RWPE1 (cell line): ENCODE measurements at regions not wholly inside any gene's neighbourhood (a gene's known extent, or its start where the extent isn't known, plus 50 kb on each side); places are given as distances from the start of the nearest gene placed in this dataset.

Source experiments
- CTCF ChIA-PET: fragments of 350-600 bp; sonication (Branson Sonifier 250); formaldehyde crosslinking; extraction: SDS; loops from one replicate; lab custom pipeline; 2021; lab: Yijun Ruan, JAX
- POLR2A ChIA-PET: fragments of 400-600 bp; formaldehyde crosslinking; extraction: SDS; loops from one replicate; lab custom pipeline; 2020; ENCODE audit warnings: antibody characterized with exemption; ENCODE audit not compliant: low non-redundant PET; lab: Yijun Ruan, JAX
- DNase-seq: peaks from one replicate; pipeline ENCODE4 v3.0.0; 2012; ENCODE audit warnings: low spot score
- H3K27ac ChIP-seq: fragments of 450-650 bp; 2 replicates; pipeline ENCODE4 v1.5.1; 2017
- CTCF ChIP-seq: fragments of 450-650 bp; conservative IDR thresholded peaks from 2 replicates; pipeline ENCODE4 v1.5.1; 2017; ENCODE audit warnings: low read depth, mild to moderate bottlenecking

GRCh38 chr2:82230406-82230805 is 1925.9 kb upstream of the LRRTM1 start:
- ChIA-PET CTCF (no interaction called here), POLR2A (no interaction called here)
- no peak for TF ChIP-seq CTCF
- no peak overlapping the region for H3K27ac ChIP-seq
- DNase-seq: no peak

- no peak for TF ChIP-seq CTCF
- H3K27ac ChIP-seq: no peak overlapping the region
- CTCF ChIA-PET: no interaction called here
- POLR2A ChIA-PET: no interaction called here
- no peak for DNase-seq
These were observed 1921.9 kb upstream of the LRRTM1 start for GRCh38 chr2:82226441-82226840.

- ChIA-PET POLR2A (no interaction called here), CTCF (interaction anchor here (0.6 to 0.7 kb wide), 2 partner anchors 761 to 1322 kb away, joined by 3 to 4 read pairs; no protein-coding TSS in a partner anchor)
- DNase-seq: no peak
- no peak overlapping the region for H3K27ac ChIP-seq
- no peak for TF ChIP-seq CTCF
These were observed 1919.9 kb upstream of the LRRTM1 start for GRCh38 chr2:82224301-82224940.

GRCh38 chr2:82215212-82215611 is 1910.7 kb upstream of the LRRTM1 start:
- TF ChIP-seq CTCF: no peak
- POLR2A ChIA-PET: interaction anchor here (0.8 kb wide), 1 partner anchor 9 kb away, joined by 3 read pairs; no protein-coding TSS in a partner anchor
- CTCF ChIA-PET: no interaction called here
- no peak overlapping the region for H3K27ac ChIP-seq
- no peak for DNase-seq

GRCh38 chr2:82199493-82199852 is 1894.9 kb upstream of the LRRTM1 start:
- DNase-seq: no peak
- no peak for TF ChIP-seq CTCF
- POLR2A ChIA-PET: no interaction called here
- CTCF ChIA-PET: no interaction called here
- no peak overlapping the region for H3K27ac ChIP-seq

- no peak for TF ChIP-seq CTCF
- POLR2A ChIA-PET: no interaction called here
- no peak overlapping the region for H3K27ac ChIP-seq
- DNase-seq: no peak
- CTCF ChIA-PET: no interaction called here
These were observed 1894.4 kb upstream of the LRRTM1 start for GRCh38 chr2:82198809-82199492.
